H1 (cell line): ENCODE measurements at regions not wholly inside any gene's neighbourhood (a gene's known extent, or its start where the extent isn't known, plus 50 kb on each side); places are given as distances from the start of the nearest gene placed in this dataset.

ENCODE experiments used
- CTCF ChIA-PET: fragments of 300-600 bp; sonication (Branson Sonifier 250); formaldehyde crosslinking; loops from one replicate; lab custom pipeline; 2021; ENCODE audit not compliant: partially characterized antibody; lab: Charles Lee
- POLR2A ChIA-PET: fragments of 300-600 bp; sonication (Branson Sonifier 250); formaldehyde crosslinking; loops from one replicate; lab custom pipeline; 2021; ENCODE audit warnings: inconsistent platforms; ENCODE audit not compliant: partially characterized antibody; lab: Charles Lee
- DNase-seq, 2 experiments: peaks; one replicate each; pipeline versions ENCODE4 v3.0.0 to v3.0.0-alpha.2; 2010 to 2022; ENCODE audit warnings: low spot score in 2 of 2, low read depth in 1 of 2, mixed read lengths in 1 of 2
- FAIRE-seq: peaks from 2 replicates; lab custom pipeline; 2011; peaks lifted over from hg19 to GRCh38; lab: Jason Lieb, UNC
- H2AFZ ChIP-seq: 2 replicates; pipeline ENCODE4 v1.8.1; 2012; ENCODE audit warnings: low read length, inconsistent platforms
- H2AK5ac ChIP-seq: 2 replicates; pipeline ENCODE4 v1.6.1; 2013; ENCODE audit warnings: low read depth, low read length
- H2BK120ac ChIP-seq: replicated peaks from 2 replicates; pipeline ENCODE3; 2013; ENCODE audit warnings: low read depth, low read length, inconsistent platforms
- H2BK12ac ChIP-seq: 2 replicates; pipeline ENCODE4 v1.6.1; 2013; ENCODE audit warnings: low read depth, low read length
- H2BK15ac ChIP-seq: 2 replicates; pipeline ENCODE4 v1.6.1; 2013; ENCODE audit warnings: low read length
- H2BK20ac ChIP-seq: 2 replicates; pipeline ENCODE4 v1.6.1; 2013; ENCODE audit warnings: low read length
- H2BK5ac ChIP-seq: 2 replicates; pipeline ENCODE4 v1.6.1; 2013; ENCODE audit warnings: low read depth, low read length
- H3K14ac ChIP-seq: 2 replicates; pipeline ENCODE4 v1.6.1; 2013; ENCODE audit warnings: inconsistent platforms; ENCODE audit not compliant: insufficient read length
- H3K18ac ChIP-seq: 2 replicates; pipeline ENCODE4 v1.6.1; 2013; ENCODE audit warnings: low read length; ENCODE audit errors: extremely low read depth
- H3K23ac ChIP-seq: 2 replicates; pipeline ENCODE4 v1.6.1; 2013; ENCODE audit warnings: inconsistent platforms; ENCODE audit not compliant: insufficient read length
- H3K23me2 ChIP-seq: 2 replicates; pipeline ENCODE4 v1.6.1; 2013; ENCODE audit warnings: low read depth, low read length
- H3K27ac ChIP-seq: 2 replicates; pipeline ENCODE4 v1.6.1; 2011; ENCODE audit warnings: low read depth, low read length, inconsistent platforms
- H3K27me3 ChIP-seq, 4 experiments: replicated peaks in 1 of 4; 1 replicate in 1 of 4; 2 replicates in 3 of 4; pipeline versions ENCODE4 v1.6.1 to v1.8.1; 2011 to 2013; ENCODE audit warnings: low read length in 3 of 4, mild to moderate bottlenecking in 3 of 4, inconsistent platforms in 2 of 4, mixed read lengths in 2 of 4, moderate library complexity in 1 of 4; ENCODE audit not compliant: control insufficient read depth in 3 of 4, insufficient read depth in 3 of 4; ENCODE audit errors: extremely low read depth in 1 of 4
- H3K36me3 ChIP-seq, 4 experiments: 2 replicates each; pipeline versions ENCODE4 v1.6.1 to v1.8.1; 2011 to 2013; ENCODE audit warnings: mild to moderate bottlenecking in 4 of 4, low read length in 3 of 4, moderate library complexity in 2 of 4, control low read depth in 1 of 4, inconsistent platforms in 1 of 4; ENCODE audit not compliant: insufficient read depth in 4 of 4, control insufficient read depth in 2 of 4
- H3K4ac ChIP-seq: replicated peaks from 2 replicates; pipeline ENCODE3; 2013; ENCODE audit warnings: low read length, low read depth, mixed read lengths, inconsistent platforms; ENCODE audit not compliant: insufficient read length
- H3K4me1 ChIP-seq, 4 experiments: replicated peaks in 1 of 4; 1 replicate in 1 of 4; 2 replicates in 3 of 4; pipeline versions ENCODE4 v1.6.1 to v1.8.1; 2011 to 2013; ENCODE audit warnings: low read length in 3 of 4, inconsistent platforms in 2 of 4, mixed read lengths in 1 of 4; ENCODE audit not compliant: insufficient read depth in 4 of 4, control insufficient read depth in 3 of 4
- H3K4me2 ChIP-seq, 2 experiments: 2 replicates each; pipeline versions ENCODE4 v1.6.1 to v1.8.1; 2011 to 2013; ENCODE audit warnings: low read depth in 2 of 2, low read length in 2 of 2, control low read depth in 1 of 2, inconsistent platforms in 1 of 2, mild to moderate bottlenecking in 1 of 2; ENCODE audit not compliant: insufficient read depth in 1 of 2
- H3K4me3 ChIP-seq, 4 experiments: fragments of 200-600, 300-600 bp in 1 of 4; sonication (generic), shearing (Covaris generic), sonication (Bioruptor Twin) in 1 of 4; 2 replicates each; pipeline versions ENCODE4 v1.5.1 to v1.8.1; 2011 to 2016; ENCODE audit warnings: low read length in 4 of 4, low read depth in 3 of 4, control low read depth in 2 of 4, inconsistent platforms in 2 of 4, mild to moderate bottlenecking in 2 of 4, mixed read lengths in 1 of 4, moderate library complexity in 1 of 4; ENCODE audit not compliant: insufficient read depth in 2 of 4; ENCODE audit errors: extremely low read depth in 1 of 4
- H3K56ac ChIP-seq: replicated peaks from 2 replicates; pipeline ENCODE3; 2013; ENCODE audit warnings: low read depth, mild to moderate bottlenecking, mixed read lengths, low read length, inconsistent platforms; ENCODE audit not compliant: insufficient read length
- H3K79me1 ChIP-seq: 2 replicates; pipeline ENCODE4 v1.6.1; 2013; ENCODE audit warnings: low read depth, low read length, control low read depth
- H3K79me2 ChIP-seq, 2 experiments: 2 replicates each; pipeline versions ENCODE4 v1.6.1 to v1.8.1; 2012 to 2013; ENCODE audit warnings: low read length in 2 of 2, mild to moderate bottlenecking in 2 of 2, inconsistent platforms in 1 of 2; ENCODE audit not compliant: insufficient read depth in 2 of 2, control insufficient read depth in 1 of 2
- H3K9ac ChIP-seq, 4 experiments: replicated peaks in 1 of 4; 1 replicate in 1 of 4; 2 replicates in 3 of 4; pipeline versions ENCODE4 v1.6.1 to v1.8.1; 2011 to 2013; ENCODE audit warnings: low read depth in 3 of 4, low read length in 3 of 4, control low read depth in 2 of 4, mild to moderate bottlenecking in 2 of 4, moderate library complexity in 2 of 4, inconsistent platforms in 1 of 4; ENCODE audit errors: extremely low read depth in 1 of 4
- H3K9me3 ChIP-seq, 2 experiments: 2 replicates each; pipeline versions ENCODE4 v1.6.1 to v1.8.1; 2012 to 2013; ENCODE audit warnings: mild to moderate bottlenecking in 2 of 2, moderate library complexity in 2 of 2, control low read depth in 1 of 2, inconsistent platforms in 1 of 2, low read depth in 1 of 2, low read length in 1 of 2, mixed read lengths in 1 of 2; ENCODE audit not compliant: insufficient read depth in 2 of 2
- H4K20me1 ChIP-seq, 2 experiments: replicated peaks in 1 of 2; 2 replicates each; pipeline versions ENCODE3 to v1.8.1; 2011 to 2013; ENCODE audit warnings: inconsistent platforms in 2 of 2, low read length in 2 of 2, mild to moderate bottlenecking in 1 of 2; ENCODE audit not compliant: insufficient read depth in 2 of 2, control insufficient read depth in 1 of 2
- H4K5ac ChIP-seq: 2 replicates; pipeline ENCODE4 v1.6.1; 2013; ENCODE audit warnings: low read length, low read depth, mixed read lengths, inconsistent platforms; ENCODE audit not compliant: insufficient read length
- H4K8ac ChIP-seq: 2 replicates; pipeline ENCODE4 v1.8.0; 2013; ENCODE audit warnings: mild to moderate bottlenecking, moderate library complexity, low read length, inconsistent platforms; ENCODE audit not compliant: insufficient read depth; ENCODE audit errors: extremely low read depth
- H4K91ac ChIP-seq: replicated peaks from 2 replicates; pipeline ENCODE3; 2013; ENCODE audit warnings: low read length, mixed read lengths, inconsistent platforms; ENCODE audit not compliant: insufficient read length
- CBX5 ChIP-seq: fragments of 300-800, 300-1000 bp; sonication (generic); IDR thresholded peaks from 2 replicates; pipeline ENCODE4 v1.7.1; 2016; ENCODE audit warnings: antibody characterized with exemption, low read length, low read depth
- CEBPB ChIP-seq: IDR thresholded peaks from 2 replicates; pipeline ENCODE4 v1.6.1; 2012; ENCODE audit warnings: low read depth, low read length
- EGR1 ChIP-seq: IDR thresholded peaks from 2 replicates; pipeline ENCODE4 v1.6.1; 2011; ENCODE audit warnings: low read depth, low read length, borderline replicate concordance
- EZH2 ChIP-seq: fragments of 200-600 bp; sonication (generic); IDR thresholded peaks from 2 replicates; pipeline ENCODE4 v1.7.1; 2012; ENCODE audit warnings: low read depth, mild to moderate bottlenecking, moderate library complexity, low read length, inconsistent platforms; ENCODE audit not compliant: severe bottlenecking
- KDM5A ChIP-seq: fragments of 200-600 bp; IDR thresholded peaks from 2 replicates; pipeline ENCODE4 v1.7.1; 2012; ENCODE audit warnings: mild to moderate bottlenecking, low read length, inconsistent platforms, mixed read lengths
- NANOG ChIP-seq: IDR thresholded peaks from 2 replicates; pipeline ENCODE4 v1.6.1; 2011; ENCODE audit warnings: low read length, low read depth, mild to moderate bottlenecking, inconsistent platforms; ENCODE audit not compliant: insufficient read depth, poor library complexity, severe bottlenecking
- RXRA ChIP-seq: IDR thresholded peaks from 2 replicates; pipeline ENCODE4 v1.6.1; 2011; ENCODE audit warnings: low read depth, mild to moderate bottlenecking, low read length, moderate library complexity; ENCODE audit not compliant: insufficient read depth
- SIRT6 ChIP-seq: IDR thresholded peaks from one replicate; pipeline ENCODE4 v1.7.1; 2012; ENCODE audit warnings: low read length, inconsistent platforms
- SIX5 ChIP-seq: IDR thresholded peaks from 2 replicates; pipeline ENCODE4 v1.6.1; 2011; ENCODE audit warnings: mild to moderate bottlenecking, low read depth, low read length
- SP2 ChIP-seq: IDR thresholded peaks from 2 replicates; pipeline ENCODE4 v1.6.1; 2012; ENCODE audit warnings: mild to moderate bottlenecking, low read length, inconsistent platforms
- YY1 ChIP-seq: IDR thresholded peaks from 2 replicates; pipeline ENCODE4 v1.6.1; 2011; ENCODE audit warnings: low read depth, mild to moderate bottlenecking, low read length
- WGBS, 2 experiments: shearing (Covaris generic) in 1 of 2; methylation state at CpG; one replicate each; pipeline versions ENCODE4 v1.1.6 to v1.1.7; 2013 to 2015; ENCODE audit warnings: low lambda C conversion rate in 2 of 2, mixed read lengths in 2 of 2, inconsistent platforms in 1 of 2, low coverage in 1 of 2, missing lambda C conversion rate in 1 of 2; ENCODE audit not compliant: insufficient replicate concordance in 2 of 2, insufficient coverage in 1 of 2, insufficient read length in 1 of 2; ENCODE audit errors: extremely low coverage in 1 of 2, missing lambda C conversion rate in 1 of 2; 5-methylcytosine and 5-hydroxymethylcytosine counted together
- TF ChIP-seq, protein P1 (sequence below): IDR thresholded peaks from 2 replicates; pipeline ENCODE4 v1.6.1; 2012; ENCODE audit warnings: inconsistent platforms

DNA sequence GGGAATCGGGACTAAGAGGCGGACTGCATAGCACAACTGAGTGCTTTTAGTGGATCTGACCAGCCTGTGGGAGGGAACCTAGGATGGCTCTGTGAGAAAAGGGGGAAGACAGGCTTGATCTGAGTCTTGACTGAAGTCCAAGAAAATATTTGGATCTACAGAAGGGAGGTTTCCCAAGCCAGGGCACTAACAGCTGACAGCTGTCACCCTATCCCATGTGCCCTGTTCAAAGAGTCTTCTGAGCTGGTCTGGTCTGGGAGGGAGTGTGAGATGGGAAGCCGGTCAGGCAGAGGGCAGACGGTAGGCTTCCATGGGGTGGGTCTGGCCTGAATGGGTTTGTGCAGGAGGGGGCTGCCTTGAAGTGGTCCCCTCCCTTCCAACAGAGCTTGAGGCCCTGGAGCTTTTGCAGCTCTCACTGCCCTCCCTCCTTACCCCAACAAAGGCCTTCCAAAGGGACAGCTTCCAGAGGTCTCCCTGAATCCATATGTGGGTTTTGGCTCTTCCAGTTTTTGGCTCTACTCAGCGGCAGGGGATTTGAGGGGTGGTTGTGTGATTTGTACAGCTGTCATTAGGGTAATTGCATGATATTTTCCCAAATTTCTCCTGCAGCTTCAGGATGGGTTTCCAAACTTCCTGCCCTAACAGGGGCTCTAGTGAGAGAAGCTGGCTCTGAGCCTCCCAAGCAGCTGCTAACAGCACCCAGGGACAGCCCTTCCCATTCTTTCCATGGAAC lies 643.7 kb downstream of the BCOR start:
- Histone ChIP-seq H4K8ac (no peak overlapping the region), H3K4me2 (no peak overlapping the region), H2BK12ac (no peak overlapping the region), H3K9ac (no peak overlapping the region), H3K4ac (no peak overlapping the region), H2BK120ac (no peak overlapping the region), H3K27ac (no peak overlapping the region), H3K9me3 (no peaks in the 10 kb centered on the region), H3K79me2 (no peaks in the 10 kb centered on the region), H3K14ac (no peak overlapping the region), H3K18ac (no peak overlapping the region), H4K91ac (no peak overlapping the region), H3K27me3 (no peaks in the 10 kb centered on the region), H2BK15ac (no peak overlapping the region), H2AFZ (no peak overlapping the region), H4K5ac (no peak overlapping the region), H3K36me3 (no peaks in the 10 kb centered on the region), H2AK5ac (no peak overlapping the region), H3K56ac (no peak overlapping the region), H3K4me1 (peaks cover 0 to 5% (median 1%) of the 10 kb centered on the region in 4 experiments; a peak in 1 of 7 replicates), H3K23ac (no peak overlapping the region), H4K20me1 (no peaks in the 10 kb centered on the region), H3K79me1 (no peaks in the 10 kb centered on the region), H3K4me3 (no peak overlapping the region), H2BK20ac (no peak overlapping the region), H2BK5ac (no peak overlapping the region), H3K23me2 (no peaks in the 10 kb centered on the region)
- TF ChIP-seq, protein P1, sequence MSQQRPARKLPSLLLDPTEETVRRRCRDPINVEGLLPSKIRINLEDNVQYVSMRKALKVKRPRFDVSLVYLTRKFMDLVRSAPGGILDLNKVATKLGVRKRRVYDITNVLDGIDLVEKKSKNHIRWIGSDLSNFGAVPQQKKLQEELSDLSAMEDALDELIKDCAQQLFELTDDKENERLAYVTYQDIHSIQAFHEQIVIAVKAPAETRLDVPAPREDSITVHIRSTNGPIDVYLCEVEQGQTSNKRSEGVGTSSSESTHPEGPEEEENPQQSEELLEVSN: no peak
- TF ChIP-seq EZH2 (no peak), SIX5 (no peak), SP2 (no peak), NANOG (no peak), CBX5 (no peak), RXRA (no peak), EGR1 (no peak), SIRT6 (no peak), KDM5A (no peak), CEBPB (no peak), YY1 (no peak)
- POLR2A ChIA-PET: no interaction called here
- FAIRE-seq (no peak), DNase-seq (no peak)
- CTCF ChIA-PET: interaction anchor here (1.2 to 1.4 kb wide), 2 partner anchors 9 to 22 kb away, joined by 3 read pairs; no protein-coding TSS in a partner anchor
- 90% methylated on average over 5 of the region's 5 CpGs; no CpG with 5 or more reads in 1 of the 2 experiments for whole genome bisulfite sequencing, 2 experiments
